ENCODE measurements at regions not wholly inside any gene's neighbourhood (a gene's known extent, or its start where the extent isn't known, plus 50 kb on each side); places are given as distances from the start of the nearest gene placed in this dataset.

GRCh38 chrX:150159537-150159936, 203.6 kb upstream of the MAMLD1 start:
- DNase-seq (ENCODE audit: low read depth, low spot score) (no peak), ATAC-seq (no peak), FAIRE-seq (no peak)
- H4K20me1 ChIP-seq (ENCODE audit: control insufficient read depth, insufficient read depth), result no peaks in the 10 kb centered on the region
- H3K4me1 ChIP-seq (ENCODE audit: control insufficient read depth, insufficient read depth, low read length), result no peaks in the 10 kb centered on the region
- CTCF ChIA-PET, result no interaction called here
- H3K36me3 ChIP-seq (ENCODE audit: control insufficient read depth in 2 of 2, insufficient read depth in 2 of 2, low read length in 1 of 2), result no peaks in the 10 kb centered on the region
- no peaks in the 10 kb centered on the region for H3K27me3 ChIP-seq (replicated peaks in 1 of 2; ENCODE audit: control insufficient read depth in 2 of 2, insufficient read depth in 2 of 2, low read length in 1 of 2)
- in situ Hi-C loops (cut with MboI), result no loop called here
- no peak overlapping the region for H3K9ac ChIP-seq (ENCODE audit: control insufficient read depth, insufficient read depth, low read length)
- TF ChIP-seq ZNF207 (IDR thresholded peaks at IDR 0.05; ENCODE audit: borderline replicate concordance), result no peak
- no peak for TF ChIP-seq ZNF217 (IDR thresholded peaks at IDR 0.05)
- TF ChIP-seq POLR2AphosphoS5 (IDR thresholded peaks at IDR 0.05; ENCODE audit: low read length), result no peak
- TF ChIP-seq PKNOX1 (IDR thresholded peaks at IDR 0.05), result no peak
- H3K4me2 ChIP-seq (ENCODE audit: control insufficient read depth, insufficient read depth), result no peak overlapping the region
- no peak overlapping the region for H3K4me3 ChIP-seq
- WGBS (ENCODE audit: insufficient coverage, insufficient replicate concordance, low lambda C conversion rate, missing lambda C conversion rate), result 36% methylated on average over 3 of the region's 3 CpGs
- POLR2A ChIA-PET, result no interaction called here
- no peak overlapping the region for H3K27ac ChIP-seq (ENCODE audit: control insufficient read depth, insufficient read depth)
- no peak overlapping the region for H2AFZ ChIP-seq (ENCODE audit: control insufficient read depth, low read depth, low read length)
- no TSS peak for BruUV-seq (replicated peaks)
- SMC1A ChIA-PET (ENCODE audit: uncharacterized antibody, unreplicated experiment), result no interaction called here
- H3K9me3 ChIP-seq (replicated peaks; ENCODE audit: control insufficient read depth, insufficient read depth, low read length), result no peaks in the 10 kb centered on the region
- no peaks in the 10 kb centered on the region for H3K79me2 ChIP-seq (ENCODE audit: control insufficient read depth, insufficient read depth, low read length)
- intact Hi-C loops (cut with micrococcal nuclease; ENCODE audit: unreplicated experiment), result no loop called here
- RAD21 ChIA-PET (ENCODE audit: unreplicated experiment), result no interaction called here

DNA sequence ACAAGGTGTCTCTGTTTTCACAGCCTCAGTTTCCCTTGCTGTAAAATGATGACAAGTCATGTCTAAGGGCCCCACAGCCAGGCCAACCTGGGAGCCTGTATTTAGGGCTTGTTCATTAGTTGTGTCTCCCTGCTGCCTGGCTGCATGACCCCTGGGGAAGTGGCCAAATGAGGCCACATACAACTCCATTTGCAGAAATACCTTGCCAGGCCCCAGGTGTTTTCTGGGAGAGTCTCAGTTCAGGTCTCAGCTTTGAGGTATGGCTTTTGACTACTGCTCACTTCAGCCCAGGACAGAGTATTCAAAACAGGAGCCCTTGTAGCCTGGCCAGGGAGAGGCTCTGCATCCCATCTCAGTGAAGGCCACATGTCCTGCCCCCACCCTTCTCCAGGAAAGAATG, 202.5 kb upstream of the MAMLD1 start:
- no peak for FAIRE-seq
- intact Hi-C loops (cut with micrococcal nuclease; ENCODE audit: unreplicated experiment), result no loop called here
- SMC1A ChIA-PET (ENCODE audit: uncharacterized antibody, unreplicated experiment), result no interaction called here
- TF ChIP-seq PBX3 (IDR thresholded peaks at IDR 0.05; ENCODE audit: insufficient replicate concordance, low read depth, low read length) (no peak), PAX8 (IDR thresholded peaks at IDR 0.05) (no peak), RFX5 (IDR thresholded peaks at IDR 0.05; ENCODE audit: low read depth, low read length) (no peak), ETV6 (conservative IDR thresholded peaks at IDR 0.05 in 1 of 2, IDR thresholded peaks at IDR 0.05 in 1 of 2; ENCODE audit: borderline replicate concordance in 1 of 2, low read depth in 1 of 2) (no peak), NFIC (IDR thresholded peaks at IDR 0.05; ENCODE audit: low read depth, low read length) (no peak), POLR2AphosphoS2 (IDR thresholded peaks at IDR 0.05; ENCODE audit: low read depth, low read length) (no peak), ZBTB4 (CRISPR knock-in tag; IDR thresholded peaks at IDR 0.05) (no peak)
- TF ChIP-seq, protein P1, sequence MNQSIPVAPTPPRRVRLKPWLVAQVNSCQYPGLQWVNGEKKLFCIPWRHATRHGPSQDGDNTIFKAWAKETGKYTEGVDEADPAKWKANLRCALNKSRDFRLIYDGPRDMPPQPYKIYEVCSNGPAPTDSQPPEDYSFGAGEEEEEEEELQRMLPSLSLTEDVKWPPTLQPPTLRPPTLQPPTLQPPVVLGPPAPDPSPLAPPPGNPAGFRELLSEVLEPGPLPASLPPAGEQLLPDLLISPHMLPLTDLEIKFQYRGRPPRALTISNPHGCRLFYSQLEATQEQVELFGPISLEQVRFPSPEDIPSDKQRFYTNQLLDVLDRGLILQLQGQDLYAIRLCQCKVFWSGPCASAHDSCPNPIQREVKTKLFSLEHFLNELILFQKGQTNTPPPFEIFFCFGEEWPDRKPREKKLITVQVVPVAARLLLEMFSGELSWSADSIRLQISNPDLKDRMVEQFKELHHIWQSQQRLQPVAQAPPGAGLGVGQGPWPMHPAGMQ (IDR thresholded peaks at IDR 0.05; ENCODE audit: borderline replicate concordance), result no peak

More for the DNA sequence above, 202.5 kb upstream of the MAMLD1 start:
- Histone ChIP-seq H4K20me1 (ENCODE audit: control insufficient read depth, insufficient read depth) (no peaks in the 10 kb centered on the region), H3K4me3 (no peak overlapping the region), H3K4me2 (ENCODE audit: control insufficient read depth, insufficient read depth) (no peak overlapping the region), H3K27ac (ENCODE audit: control insufficient read depth, insufficient read depth) (no peak overlapping the region), H3K27me3 (replicated peaks in 1 of 2; ENCODE audit: control insufficient read depth in 2 of 2, insufficient read depth in 2 of 2, low read length in 1 of 2) (no peaks in the 10 kb centered on the region), H3K4me1 (ENCODE audit: control insufficient read depth, insufficient read depth, low read length) (no peaks in the 10 kb centered on the region), H3K9ac (ENCODE audit: control insufficient read depth, insufficient read depth, low read length) (no peak overlapping the region), H3K9me3 (replicated peaks; ENCODE audit: control insufficient read depth, insufficient read depth, low read length) (no peaks in the 10 kb centered on the region), H3K36me3 (ENCODE audit: control insufficient read depth in 2 of 2, insufficient read depth in 2 of 2, low read length in 1 of 2) (no peaks in the 10 kb centered on the region), H2AFZ (ENCODE audit: control insufficient read depth, low read depth, low read length) (no peak overlapping the region), H3K79me2 (ENCODE audit: control insufficient read depth, insufficient read depth, low read length) (no peaks in the 10 kb centered on the region)
- ChIA-PET POLR2A (no interaction called here), CTCF (no interaction called here), RAD21 (ENCODE audit: unreplicated experiment) (no interaction called here)
- ATAC-seq (no peak), DNase-seq (ENCODE audit: low read depth, low spot score) (no peak)
- in situ Hi-C loops (cut with MboI), result no loop called here
- no TSS peak for BruUV-seq (replicated peaks)
